Vagina (tissue), 2 donors: ENCODE measurements at regions not wholly inside any gene's neighbourhood (a gene's known extent, or its start where the extent isn't known, plus 50 kb on each side); places are given as distances from the start of the nearest gene placed in this dataset.

ENCODE experiments used
- CTCF ChIP-seq, 3 experiments: fragments of 450-650 bp in 2 of 3; fragments of 200-600 bp in 1 of 3; sonication (generic) in 1 of 3; IDR thresholded peaks; one replicate each; pipeline ENCODE4 v1.5.1; 2017 to 2019; ENCODE audit warnings: antibody characterized with exemption in 3 of 3, mild to moderate bottlenecking in 2 of 3, moderate library complexity in 2 of 3
- POLR2AphosphoS5 ChIP-seq, 2 donors: sonication (generic); formaldehyde crosslinking; IDR thresholded peaks; one replicate each; pipeline ENCODE4 v1.9.0; 2017; ENCODE audit warnings: antibody characterized with exemption in 2 of 2, mild to moderate bottlenecking in 2 of 2, low read depth in 1 of 2; ENCODE audit not compliant: insufficient read depth in 1 of 2

- TF ChIP-seq POLR2AphosphoS5 (IDR thresholded peaks at IDR 0.05; ENCODE audit: insufficient read depth in 1 of 2, low read depth in 1 of 2) = no peak
- no peak for TF ChIP-seq CTCF (IDR thresholded peaks at IDR 0.05)
Measured at GRCh38 chr10:131590567-131590966, 279.0 kb upstream of the TCERG1L start.
